HL-60 (cell line): ENCODE measurements at regions not wholly inside any gene's neighbourhood (a gene's known extent, or its start where the extent isn't known, plus 50 kb on each side); places are given as distances from the start of the nearest gene placed in this dataset.
"Not testable (repeated sequence)": the region's sequence is repeated elsewhere in the genome, so short reads cannot be mapped to it uniquely, and the experiment has no call there.

ENCODE experiments used
- DNase-seq, 2 experiments: peaks; one replicate each; pipeline ENCODE4 v3.0.0-alpha.2; 2010 to 2020; ENCODE audit warnings: low read depth in 1 of 2, low spot score in 1 of 2
- H3K27ac ChIP-seq: fragments of 250-450 bp; sonication (Bioruptor Pico); replicated peaks from 2 replicates; pipeline ENCODE4 v1.5.1; 2020; ENCODE audit warnings: mild to moderate bottlenecking, moderate library complexity
- H3K27me3 ChIP-seq: fragments of 250-450 bp; sonication (Bioruptor Pico); 2 replicates; pipeline ENCODE4 v1.5.1; 2021; ENCODE audit warnings: mild to moderate bottlenecking, moderate library complexity; ENCODE audit not compliant: insufficient read depth, poor library complexity, severe bottlenecking
- H3K4me3 ChIP-seq: replicated peaks from 2 replicates; pipeline ENCODE4 v1.5.1; 2011; ENCODE audit warnings: mild to moderate bottlenecking, control low read depth, low read length; ENCODE audit not compliant: insufficient read depth
- GABPA ChIP-seq: IDR thresholded peaks from 2 replicates; pipeline ENCODE4 v1.6.1; 2012; ENCODE audit warnings: low read depth
- POLR2AphosphoS5 ChIP-seq: IDR thresholded peaks from 2 replicates; pipeline ENCODE4 v1.6.1; 2012; ENCODE audit warnings: low read depth
- REST ChIP-seq: IDR thresholded peaks from 2 replicates; pipeline ENCODE4 v1.6.1; 2012; ENCODE audit warnings: low read depth; ENCODE audit not compliant: insufficient replicate concordance
- SPI1 ChIP-seq: IDR thresholded peaks from 2 replicates; pipeline ENCODE4 v1.6.1; 2012; ENCODE audit warnings: low read depth, mild to moderate bottlenecking, borderline replicate concordance
- TF ChIP-seq, protein P1 (sequence below): IDR thresholded peaks from one replicate; pipeline ENCODE4 v1.5.1; 2011; ENCODE audit warnings: low read length, control low read depth, inconsistent platforms; ENCODE audit not compliant: insufficient read depth

DNA sequence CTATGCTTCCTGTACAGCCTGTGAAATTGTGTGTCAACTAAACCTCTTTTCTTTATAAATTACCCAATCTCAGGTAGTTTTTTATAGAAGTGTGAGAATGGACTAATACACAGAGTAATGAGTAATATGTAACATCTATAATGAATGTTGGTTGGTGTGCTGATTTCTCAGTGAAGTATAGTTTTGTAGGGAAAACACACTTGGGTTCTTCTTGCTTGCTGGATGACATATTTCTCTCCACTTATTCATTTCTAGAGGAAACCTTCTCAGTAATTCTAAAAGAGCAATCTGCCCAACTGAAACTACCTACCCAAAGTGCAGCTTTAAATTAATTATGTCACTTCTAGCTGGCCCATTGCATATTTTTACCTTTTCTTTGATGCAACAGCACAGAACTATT is 81.1 kb upstream of the RORB start:
- Histone ChIP-seq H3K27ac (no peak overlapping the region), H3K27me3 (no peaks in the 10 kb centered on the region), H3K4me3 (no peak overlapping the region)
- TF ChIP-seq GABPA (no peak), POLR2AphosphoS5 (no peak), SPI1 (no peak), REST (no peak)
- TF ChIP-seq, protein P1, sequence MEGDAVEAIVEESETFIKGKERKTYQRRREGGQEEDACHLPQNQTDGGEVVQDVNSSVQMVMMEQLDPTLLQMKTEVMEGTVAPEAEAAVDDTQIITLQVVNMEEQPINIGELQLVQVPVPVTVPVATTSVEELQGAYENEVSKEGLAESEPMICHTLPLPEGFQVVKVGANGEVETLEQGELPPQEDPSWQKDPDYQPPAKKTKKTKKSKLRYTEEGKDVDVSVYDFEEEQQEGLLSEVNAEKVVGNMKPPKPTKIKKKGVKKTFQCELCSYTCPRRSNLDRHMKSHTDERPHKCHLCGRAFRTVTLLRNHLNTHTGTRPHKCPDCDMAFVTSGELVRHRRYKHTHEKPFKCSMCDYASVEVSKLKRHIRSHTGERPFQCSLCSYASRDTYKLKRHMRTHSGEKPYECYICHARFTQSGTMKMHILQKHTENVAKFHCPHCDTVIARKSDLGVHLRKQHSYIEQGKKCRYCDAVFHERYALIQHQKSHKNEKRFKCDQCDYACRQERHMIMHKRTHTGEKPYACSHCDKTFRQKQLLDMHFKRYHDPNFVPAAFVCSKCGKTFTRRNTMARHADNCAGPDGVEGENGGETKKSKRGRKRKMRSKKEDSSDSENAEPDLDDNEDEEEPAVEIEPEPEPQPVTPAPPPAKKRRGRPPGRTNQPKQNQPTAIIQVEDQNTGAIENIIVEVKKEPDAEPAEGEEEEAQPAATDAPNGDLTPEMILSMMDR = no peak
- DNase-seq = no peak

GRCh38 chr9:74424488-74424887 is 72.6 kb upstream of the RORB start:
- not testable (repeated sequence) for DNase-seq, H3K27ac ChIP-seq, H3K27me3 ChIP-seq, H3K4me3 ChIP-seq

- Histone ChIP-seq H3K4me3 (no peak overlapping the region), H3K27ac (no peak overlapping the region), H3K27me3 (no peaks in the 10 kb centered on the region)
- no peak for DNase-seq
- TF ChIP-seq REST = no peak
- TF ChIP-seq POLR2AphosphoS5 = no peak
- TF ChIP-seq, protein P1 = no peak
- no peak for TF ChIP-seq GABPA
- no peak for TF ChIP-seq SPI1
These were observed 65.7 kb upstream of the RORB start for GRCh38 chr9:74431467-74431866.

DNA sequence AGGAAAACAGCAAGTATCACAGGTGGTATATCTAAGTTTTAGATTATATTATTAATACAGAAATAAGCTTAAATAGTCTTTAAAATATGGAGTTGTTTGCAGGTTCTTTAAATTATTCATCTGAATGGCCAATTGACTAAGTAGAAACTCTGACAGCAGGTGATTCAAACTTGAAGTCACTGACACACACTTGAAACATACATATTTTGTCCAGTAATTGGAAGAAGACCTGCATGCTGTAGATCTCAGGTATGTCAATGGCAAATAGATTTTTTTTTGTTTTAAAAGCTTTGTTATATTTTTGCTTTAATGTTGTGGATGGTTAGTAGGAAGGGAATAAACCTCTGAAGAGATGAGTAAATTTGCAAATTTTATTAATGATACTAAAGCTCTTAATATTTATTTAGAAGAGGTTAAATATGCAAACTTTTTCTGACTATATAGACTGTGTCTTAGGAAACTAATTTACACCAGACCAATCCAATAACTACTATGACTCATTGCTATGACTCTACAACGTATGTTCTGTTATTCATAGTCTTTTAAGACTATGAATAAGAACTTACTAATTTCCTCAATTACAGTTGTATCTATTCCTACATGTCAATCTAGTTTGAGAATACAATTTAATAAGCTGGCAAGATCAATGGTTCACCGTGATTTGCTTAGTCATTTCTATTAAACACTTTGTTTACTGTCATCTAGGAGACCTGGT is 53.9 kb upstream of the RORB start:
- DNase-seq = no peak
- no peak overlapping the region for H3K27ac ChIP-seq
- no peak for TF ChIP-seq REST
- TF ChIP-seq SPI1 = no peak
- TF ChIP-seq, protein P1 = no peak
- no peak for TF ChIP-seq POLR2AphosphoS5
- TF ChIP-seq GABPA = no peak
- no peak overlapping the region for H3K4me3 ChIP-seq
- no peaks in the 10 kb centered on the region for H3K27me3 ChIP-seq
